HepG2 (cell line): ENCODE measurements at regions not wholly inside any gene's neighbourhood (a gene's known extent, or its start where the extent isn't known, plus 50 kb on each side); places are given as distances from the start of the nearest gene placed in this dataset.

ENCODE experiments used
- CREB1 ChIP-seq, 2 experiments: fragments of 450-650 bp in 1 of 2; IDR thresholded peaks; 2 replicates each; pipeline ENCODE4 v1.6.1; 2016 to 2017; ENCODE audit warnings: control low read depth in 1 of 2, mild to moderate bottlenecking in 1 of 2, missing compliant biosample characterization in 1 of 2, missing genetic modification characterization in 1 of 2
- CTCF ChIP-seq: sonication (generic); formaldehyde crosslinking; IDR thresholded peaks from 2 replicates; pipeline ENCODE4 v1.5.0; 2020; ENCODE audit warnings: mild to moderate bottlenecking, missing genetic modification reagents, moderate library complexity
- EED ChIP-seq: sonication (generic); formaldehyde crosslinking; IDR thresholded peaks from 2 replicates; pipeline ENCODE4 v1.5.0; 2020; ENCODE audit warnings: mild to moderate bottlenecking, missing genetic modification reagents
- KDM5A ChIP-seq: fragments of 200-600 bp; sonication (generic); IDR thresholded peaks from 2 replicates; pipeline ENCODE4 v1.7.0; 2018; ENCODE audit warnings: antibody characterized with exemption, mild to moderate bottlenecking, low read length, borderline replicate concordance
- MEIS1 ChIP-seq: sonication (generic); formaldehyde crosslinking; IDR thresholded peaks from 2 replicates; pipeline ENCODE4 v1.9.0; 2021; ENCODE audit warnings: mild to moderate bottlenecking, missing genetic modification reagents, moderate library complexity, borderline replicate concordance
- SNRNP70 ChIP-seq: fragments of 200-400 bp; formaldehyde crosslinking; IDR thresholded peaks from 2 replicates; pipeline ENCODE4 v1.6.1; 2017; ENCODE audit warnings: mild to moderate bottlenecking, low read depth, low read length, moderate library complexity
- SP4 ChIP-seq: sonication (generic); formaldehyde crosslinking; IDR thresholded peaks from 2 replicates; pipeline ENCODE4 v1.8.1; 2023; ENCODE audit warnings: mild to moderate bottlenecking, missing genetic modification reagents
- ZFP36 ChIP-seq: fragments of 150-350 bp; IDR thresholded peaks from 2 replicates; pipeline ENCODE4 v1.6.1; 2018; ENCODE audit warnings: borderline replicate concordance, low read length, low read depth; ENCODE audit not compliant: partially characterized antibody
- ZNF20 ChIP-seq: sonication (generic); formaldehyde crosslinking; IDR thresholded peaks from 2 replicates; pipeline ENCODE4 v1.4.0; 2020; ENCODE audit warnings: mild to moderate bottlenecking, moderate library complexity, missing genetic modification reagents
- ZNF224 ChIP-seq: sonication (generic); formaldehyde crosslinking; IDR thresholded peaks from 2 replicates; pipeline ENCODE4 v1.5.0; 2020; ENCODE audit warnings: mild to moderate bottlenecking, missing genetic modification reagents
- ZNF451 ChIP-seq: sonication (generic); formaldehyde crosslinking; IDR thresholded peaks from 2 replicates; pipeline ENCODE4 v1.5.0; 2020; ENCODE audit warnings: mild to moderate bottlenecking, missing genetic modification reagents

- TF ChIP-seq ZNF451 (CRISPR knock-in tag) (no peak), CTCF (CRISPR knock-in tag) (no peak), ZFP36 (no peak), SP4 (CRISPR knock-in tag) (no peak), ZNF224 (CRISPR knock-in tag) (no peak), EED (CRISPR knock-in tag) (no peak), CREB1 (IDR thresholded peaks at IDR 0.05) (no peak), CREB1 (CRISPR knock-in tag; IDR thresholded peaks at IDR 0.05) (no peak), SNRNP70 (no peak), MEIS1 (no peak), ZNF20 (no peak), KDM5A (no peak)
These were observed 278.5 kb upstream of the GJB5 start for GRCh38 chr1:34476371-34476770.
